AG08396 (cell line): ENCODE measurements at regions not wholly inside any gene's neighbourhood (a gene's known extent, or its start where the extent isn't known, plus 50 kb on each side); places are given as distances from the start of the nearest gene placed in this dataset.
"Not testable (repeated sequence)": the region's sequence is repeated elsewhere in the genome, so short reads cannot be mapped to it uniquely, and the experiment has no call there.

Source experiments
- DNase-seq: peaks from one replicate; pipeline ENCODE4 v3.0.0; 2012; ENCODE audit warnings: low spot score, mixed read lengths

GRCh38 chr14:42508209-42508946 is 901.7 kb downstream of the LRFN5 start:
- no peak for DNase-seq

GRCh38 chr14:42504433-42504832 is 897.8 kb downstream of the LRFN5 start:
- DNase-seq = no peak

GRCh38 chr14:42499137-42499536 is 892.5 kb downstream of the LRFN5 start:
- DNase-seq = no peak

- DNase-seq = no peak
Measured at GRCh38 chr14:42490536-42490935, 883.9 kb downstream of the LRFN5 start.

GRCh38 chr14:42488965-42489364 is 882.3 kb downstream of the LRFN5 start:
- DNase-seq = no peak

- not testable (repeated sequence) for DNase-seq
Measured at GRCh38 chr14:42482345-42482971, 875.8 kb downstream of the LRFN5 start.

- DNase-seq = not testable (repeated sequence)
Measured at GRCh38 chr14:42481714-42482113, 875.0 kb downstream of the LRFN5 start.

GRCh38 chr14:42480255-42480654 is 873.6 kb downstream of the LRFN5 start:
- DNase-seq = no peak

GRCh38 chr14:42475289-42475688 is 868.6 kb downstream of the LRFN5 start:
- DNase-seq = no peak

- DNase-seq = no peak
Measured at GRCh38 chr14:42470427-42470719, 863.7 kb downstream of the LRFN5 start.

GRCh38 chr14:42469637-42470426 is 863.2 kb downstream of the LRFN5 start:
- DNase-seq = no peak

- DNase-seq = no peak
Measured at GRCh38 chr14:42460673-42461072, 854.0 kb downstream of the LRFN5 start.

GRCh38 chr14:42459171-42459685 is 852.6 kb downstream of the LRFN5 start:
- no peak for DNase-seq

- no peak for DNase-seq
Measured at GRCh38 chr14:42441615-42442014, 834.9 kb downstream of the LRFN5 start.

GRCh38 chr14:42437809-42438208 is 831.1 kb downstream of the LRFN5 start:
- DNase-seq = no peak

GRCh38 chr14:42429401-42429800 is 822.7 kb downstream of the LRFN5 start:
- DNase-seq = no peak

GRCh38 chr14:42428996-42429395 is 822.3 kb downstream of the LRFN5 start:
- DNase-seq = no peak

GRCh38 chr14:42424501-42424900 is 817.8 kb downstream of the LRFN5 start:
- DNase-seq = no peak

- DNase-seq = no peak
Measured at GRCh38 chr14:42421377-42422078, 814.9 kb downstream of the LRFN5 start.

- no peak for DNase-seq
Measured at GRCh38 chr14:42420071-42420470, 813.4 kb downstream of the LRFN5 start.

- no peak for DNase-seq
Measured at GRCh38 chr14:42407153-42407552, 800.5 kb downstream of the LRFN5 start.

GRCh38 chr14:42391146-42391834 is 784.6 kb downstream of the LRFN5 start:
- DNase-seq = no peak
